Glutamatergic neuron (in vitro differentiated cells): ENCODE measurements at regions not wholly inside any gene's neighbourhood (a gene's known extent, or its start where the extent isn't known, plus 50 kb on each side); places are given as distances from the start of the nearest gene placed in this dataset.

ENCODE experiments used
- DNase-seq: peaks from one replicate; pipeline ENCODE4 v3.0.0; 2022
- H3K27ac Mint-ChIP-seq: one replicate; pipeline ENCODE4 v1.8.0; 2020; ENCODE audit warnings: mild to moderate bottlenecking, mixed read lengths, inconsistent platforms; ENCODE audit not compliant: unreplicated experiment
- H3K27me3 Mint-ChIP-seq: one replicate; pipeline ENCODE4 v1.8.0; 2020; ENCODE audit warnings: mild to moderate bottlenecking, moderate library complexity, mixed read lengths, inconsistent platforms; ENCODE audit not compliant: unreplicated experiment
- H3K36me3 Mint-ChIP-seq: one replicate; pipeline ENCODE4 v1.8.0; 2020; ENCODE audit warnings: mild to moderate bottlenecking, mixed read lengths, inconsistent platforms; ENCODE audit not compliant: unreplicated experiment
- H3K4me1 Mint-ChIP-seq: one replicate; pipeline ENCODE4 v1.8.0; 2020; ENCODE audit warnings: mild to moderate bottlenecking, low read depth, mixed read lengths, inconsistent platforms; ENCODE audit not compliant: unreplicated experiment
- H3K4me3 Mint-ChIP-seq: one replicate; pipeline ENCODE4 v1.8.0; 2020; ENCODE audit warnings: mild to moderate bottlenecking, mixed read lengths, inconsistent platforms; ENCODE audit not compliant: unreplicated experiment
- H3K9me3 Mint-ChIP-seq: one replicate; pipeline ENCODE4 v1.8.0; 2020; ENCODE audit warnings: mild to moderate bottlenecking, moderate library complexity, mixed read lengths, inconsistent platforms; ENCODE audit not compliant: unreplicated experiment
- CTCF ChIP-seq: fragments of 200-600 bp; sonication (generic); IDR thresholded peaks from one replicate; pipeline ENCODE4 v1.5.0; 2021; ENCODE audit not compliant: partially characterized antibody, unreplicated experiment

- Mint-ChIP-seq H3K36me3 (peaks cover 5% of the 10 kb centered on the region), H3K9me3 (no peaks in the 10 kb centered on the region), H3K4me3 (no peak overlapping the region), H3K27me3 (no peaks in the 10 kb centered on the region), H3K4me1 (no peaks in the 10 kb centered on the region), H3K27ac (no peak overlapping the region)
- DNase-seq = no peak
- no peak for TF ChIP-seq CTCF
Measured at GRCh38 chrX:94635003-94635402, 961.0 kb downstream of the FAM133A start.

DNA sequence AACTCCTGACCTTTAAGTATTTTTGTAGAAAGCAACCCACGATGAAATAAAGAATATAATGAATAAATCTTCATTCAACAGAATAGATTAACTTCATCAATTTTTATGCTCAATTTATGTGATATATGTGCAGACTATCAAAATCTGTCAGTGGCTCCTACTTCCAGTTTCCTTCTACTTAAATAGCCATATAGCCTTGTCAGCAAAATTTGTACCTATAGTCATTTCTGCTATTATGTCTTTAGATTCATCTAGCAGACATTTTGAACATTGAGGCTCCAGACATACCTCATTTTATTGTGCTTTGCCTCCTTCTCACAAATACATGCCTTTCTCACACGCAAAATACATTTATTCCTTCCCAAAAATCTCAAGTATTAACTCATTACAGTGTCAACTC, 971.7 kb downstream of the FAM133A start:
- no peaks in the 10 kb centered on the region for H3K9me3 Mint-ChIP-seq

GRCh38 chrX:94655180-94655579, 981.2 kb downstream of the FAM133A start:
- no peaks in the 10 kb centered on the region for H3K4me1 Mint-ChIP-seq
- no peak overlapping the region for H3K4me3 Mint-ChIP-seq
- H3K9me3 Mint-ChIP-seq = no peaks in the 10 kb centered on the region
- TF ChIP-seq CTCF = no peak
- no peaks in the 10 kb centered on the region for H3K36me3 Mint-ChIP-seq
- H3K27ac Mint-ChIP-seq = no peak overlapping the region
- DNase-seq = no peak
- H3K27me3 Mint-ChIP-seq = no peaks in the 10 kb centered on the region

More for the DNA sequence above, 971.7 kb downstream of the FAM133A start:
- Mint-ChIP-seq H3K27me3 (no peaks in the 10 kb centered on the region), H3K4me3 (no peak overlapping the region), H3K27ac (no peak overlapping the region), H3K36me3 (no peaks in the 10 kb centered on the region), H3K4me1 (no peaks in the 10 kb centered on the region)
- DNase-seq = no peak
- TF ChIP-seq CTCF = no peak

GRCh38 chrX:94662689-94663088, 988.7 kb downstream of the FAM133A start:
- H3K27me3 Mint-ChIP-seq = no peaks in the 10 kb centered on the region
- no peaks in the 10 kb centered on the region for H3K9me3 Mint-ChIP-seq
- no peaks in the 10 kb centered on the region for H3K4me1 Mint-ChIP-seq
- H3K36me3 Mint-ChIP-seq = no peaks in the 10 kb centered on the region
- DNase-seq = no peak
- TF ChIP-seq CTCF = no peak
- H3K4me3 Mint-ChIP-seq = no peak overlapping the region
- H3K27ac Mint-ChIP-seq = no peak overlapping the region

DNA sequence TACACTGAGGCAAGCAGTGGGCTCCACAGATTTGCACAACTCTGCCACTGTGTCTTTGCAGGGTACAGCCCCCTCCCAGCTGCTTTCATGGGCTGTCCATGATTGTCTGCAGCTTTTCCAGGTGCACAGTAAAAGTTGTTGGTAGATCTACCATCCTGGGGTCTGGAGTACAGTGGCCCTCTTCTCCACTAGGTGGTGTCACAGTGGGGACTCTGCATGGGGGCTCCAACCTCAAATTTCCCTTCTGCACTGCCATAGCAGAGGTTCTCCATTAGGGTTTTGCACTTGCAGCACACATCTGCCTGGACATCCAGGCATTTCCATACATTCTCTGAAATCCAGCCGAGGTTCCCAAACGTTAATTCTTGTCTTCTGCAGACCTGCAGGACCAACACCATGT, 1002.3 kb downstream of the FAM133A start:
- TF ChIP-seq CTCF = no peak
- DNase-seq = no peak
- H3K36me3 Mint-ChIP-seq = no peaks in the 10 kb centered on the region

More for the DNA sequence above, 1002.3 kb downstream of the FAM133A start:
- no peaks in the 10 kb centered on the region for H3K9me3 Mint-ChIP-seq
- no peaks in the 10 kb centered on the region for H3K4me1 Mint-ChIP-seq
- H3K4me3 Mint-ChIP-seq = no peak overlapping the region
- H3K27me3 Mint-ChIP-seq = no peaks in the 10 kb centered on the region
- no peak overlapping the region for H3K27ac Mint-ChIP-seq
